Epithelial cell of esophagus (primary cell): ENCODE measurements at regions not wholly inside any gene's neighbourhood (a gene's known extent, or its start where the extent isn't known, plus 50 kb on each side); places are given as distances from the start of the nearest gene placed in this dataset.

Experiments
- DNase-seq: peaks from one replicate; pipeline ENCODE4 v3.0.0; 2010; ENCODE audit warnings: low read depth
- H3K4me3 ChIP-seq: 2 replicates; pipeline ENCODE4 v1.5.1; 2011; ENCODE audit warnings: mild to moderate bottlenecking, low read length, control low read depth
- TF ChIP-seq, protein P1 (sequence below): IDR thresholded peaks from 2 replicates; pipeline ENCODE4 v1.5.1; 2011; ENCODE audit warnings: low read depth, mild to moderate bottlenecking, low read length, control low read depth, inconsistent platforms; ENCODE audit not compliant: insufficient read depth; ENCODE audit errors: missing control alignments

GRCh38 chr3:124210899-124211298 lies 219.0 kb upstream of the ROPN1 start:
- DNase-seq: no peak
- H3K4me3 ChIP-seq: no peak overlapping the region
- TF ChIP-seq, protein P1, sequence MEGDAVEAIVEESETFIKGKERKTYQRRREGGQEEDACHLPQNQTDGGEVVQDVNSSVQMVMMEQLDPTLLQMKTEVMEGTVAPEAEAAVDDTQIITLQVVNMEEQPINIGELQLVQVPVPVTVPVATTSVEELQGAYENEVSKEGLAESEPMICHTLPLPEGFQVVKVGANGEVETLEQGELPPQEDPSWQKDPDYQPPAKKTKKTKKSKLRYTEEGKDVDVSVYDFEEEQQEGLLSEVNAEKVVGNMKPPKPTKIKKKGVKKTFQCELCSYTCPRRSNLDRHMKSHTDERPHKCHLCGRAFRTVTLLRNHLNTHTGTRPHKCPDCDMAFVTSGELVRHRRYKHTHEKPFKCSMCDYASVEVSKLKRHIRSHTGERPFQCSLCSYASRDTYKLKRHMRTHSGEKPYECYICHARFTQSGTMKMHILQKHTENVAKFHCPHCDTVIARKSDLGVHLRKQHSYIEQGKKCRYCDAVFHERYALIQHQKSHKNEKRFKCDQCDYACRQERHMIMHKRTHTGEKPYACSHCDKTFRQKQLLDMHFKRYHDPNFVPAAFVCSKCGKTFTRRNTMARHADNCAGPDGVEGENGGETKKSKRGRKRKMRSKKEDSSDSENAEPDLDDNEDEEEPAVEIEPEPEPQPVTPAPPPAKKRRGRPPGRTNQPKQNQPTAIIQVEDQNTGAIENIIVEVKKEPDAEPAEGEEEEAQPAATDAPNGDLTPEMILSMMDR: no peak

GRCh38 chr3:124213641-124214040 lies 221.7 kb upstream of the ROPN1 start:
- no peak for DNase-seq
- H3K4me3 ChIP-seq: no peak overlapping the region
- TF ChIP-seq, protein P1: no peak

DNA sequence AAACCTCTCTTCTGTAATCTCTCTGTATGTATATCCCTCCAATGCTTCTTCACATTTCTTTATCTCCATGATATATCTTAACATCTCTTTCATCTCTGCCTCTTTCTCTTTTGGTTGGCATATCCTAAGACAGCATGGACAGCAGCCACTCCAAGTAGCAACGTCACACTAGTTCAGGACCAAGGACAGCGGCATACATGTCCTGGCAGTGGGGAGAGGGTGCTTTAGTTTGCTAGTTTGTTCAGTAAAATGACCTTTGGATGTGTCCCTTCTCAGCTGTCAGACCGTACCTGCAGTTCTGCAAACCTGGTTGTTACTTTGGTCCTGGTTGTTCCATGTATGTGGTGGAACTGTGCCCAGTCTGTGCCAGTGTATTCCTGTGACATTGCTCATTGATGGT lies 225.6 kb upstream of the ROPN1 start:
- TF ChIP-seq, protein P1: no peak
- H3K4me3 ChIP-seq: no peak overlapping the region
- DNase-seq: peak; percentile 86

GRCh38 chr3:124221422-124221821 lies 229.5 kb upstream of the ROPN1 start:
- TF ChIP-seq, protein P1: no peak
- H3K4me3 ChIP-seq: no peak overlapping the region
- no peak for DNase-seq

DNA sequence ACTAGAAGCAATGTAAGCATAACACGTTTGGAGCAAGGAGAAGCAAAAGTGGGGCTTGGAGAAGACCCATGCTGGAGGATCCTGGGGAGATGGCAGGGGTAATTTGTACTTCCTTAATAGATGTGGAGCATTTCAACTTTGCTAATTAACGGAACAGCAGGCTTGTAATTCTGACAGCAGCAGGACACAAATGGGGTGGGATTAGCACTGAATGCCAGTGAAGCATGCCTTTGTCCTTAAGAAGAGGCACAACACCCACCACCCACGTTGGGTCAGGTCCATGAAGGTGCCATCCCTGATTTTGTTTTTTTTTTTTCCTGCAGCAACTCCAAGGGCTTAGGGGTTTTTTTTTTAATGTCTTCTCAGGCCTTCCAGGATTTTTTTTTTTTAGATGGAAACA lies 231.9 kb upstream of the ROPN1 start:
- TF ChIP-seq, protein P1: no peak
- DNase-seq: no peak
- H3K4me3 ChIP-seq: no peak overlapping the region

GRCh38 chr3:124227150-124227630 lies 235.3 kb upstream of the ROPN1 start:
- DNase-seq: no peak
- no peak overlapping the region for H3K4me3 ChIP-seq
- TF ChIP-seq, protein P1: no peak

GRCh38 chr3:124229420-124229819 lies 237.5 kb upstream of the ROPN1 start:
- peak; percentile 67 for DNase-seq
- TF ChIP-seq, protein P1: no peak
- no peak overlapping the region for H3K4me3 ChIP-seq
